Neural cell (in vitro differentiated cells): ENCODE measurements at regions not wholly inside any gene's neighbourhood (a gene's known extent, or its start where the extent isn't known, plus 50 kb on each side); places are given as distances from the start of the nearest gene placed in this dataset.

Experiments
- H2AFZ ChIP-seq: fragments of 200-600, 300-800 bp; sonication (generic), shearing (Covaris generic); 2 replicates; pipeline ENCODE4 v1.6.0; 2014; ENCODE audit warnings: low read depth, mild to moderate bottlenecking, antibody characterized with exemption, low read length, moderate library complexity
- H3F3A ChIP-seq: fragments of 200-600 bp; shearing (Covaris generic); 2 replicates; pipeline ENCODE4 v1.6.1; 2016; ENCODE audit warnings: mild to moderate bottlenecking, moderate library complexity, mixed read lengths, antibody characterized with exemption, low read length; ENCODE audit not compliant: insufficient read depth, poor library complexity, severe bottlenecking
- H3K27ac ChIP-seq: fragments of 200-600, 300-800 bp; sonication (generic), shearing (Covaris generic); 2 replicates; pipeline ENCODE4 v1.5.1; 2014; ENCODE audit warnings: mild to moderate bottlenecking, low read length, moderate library complexity
- H3K27me3 ChIP-seq: fragments of 300-800, 200-600 bp; sonication (generic), shearing (Covaris generic); 2 replicates; pipeline ENCODE4 v1.6.0; 2014; ENCODE audit warnings: mild to moderate bottlenecking, low read depth, low read length, moderate library complexity; ENCODE audit not compliant: insufficient read depth
- H3K36me3 ChIP-seq: fragments of 300-800, 200-600 bp; sonication (generic), shearing (Covaris generic); 2 replicates; pipeline ENCODE4 v1.5.1; 2014; ENCODE audit warnings: mild to moderate bottlenecking, antibody characterized with exemption, low read length, moderate library complexity; ENCODE audit not compliant: insufficient read depth
- H3K4me2 ChIP-seq: fragments of 300-800, 200-600 bp; sonication (generic), shearing (Covaris generic); 2 replicates; pipeline ENCODE4 v1.6.0; 2014; ENCODE audit warnings: mild to moderate bottlenecking, low read length
- H3K4me3 ChIP-seq: fragments of 300-800, 200-600 bp; sonication (generic), shearing (Covaris generic); 2 replicates; pipeline ENCODE4 v1.5.1; 2014; ENCODE audit warnings: mild to moderate bottlenecking, low read length, moderate library complexity
- H3K79me2 ChIP-seq: fragments of 200-600 bp; shearing (Covaris generic); replicated peaks from 2 replicates; pipeline ENCODE4 v1.6.0; 2014; ENCODE audit warnings: mild to moderate bottlenecking, low read length, moderate library complexity; ENCODE audit not compliant: insufficient read depth
- H3K9ac ChIP-seq: fragments of 300-800, 200-600 bp; sonication (generic), shearing (Covaris generic); 2 replicates; pipeline ENCODE4 v1.6.1; 2016; ENCODE audit warnings: mild to moderate bottlenecking, low read length, mixed read lengths
- H3K9me2 ChIP-seq: fragments of 200-600 bp; shearing (Covaris generic); 2 replicates; pipeline ENCODE4 v1.6.1; 2016; ENCODE audit warnings: mild to moderate bottlenecking, low read length, mixed read lengths; ENCODE audit not compliant: insufficient read depth
- H3K9me3 ChIP-seq: fragments of 200-600, 300-800 bp; sonication (generic), shearing (Covaris generic); 2 replicates; pipeline ENCODE4 v1.6.1; 2016; ENCODE audit warnings: mild to moderate bottlenecking, mixed run types, low read length, moderate library complexity, mixed read lengths
- H4K20me1 ChIP-seq: fragments of 200-600 bp; shearing (Covaris generic); 2 replicates; pipeline ENCODE4 v1.6.1; 2016; ENCODE audit warnings: mild to moderate bottlenecking, mixed run types; ENCODE audit not compliant: insufficient read depth
- CTCF ChIP-seq: fragments of 450-650 bp; IDR thresholded peaks from 2 replicates; pipeline ENCODE4 v1.5.1; 2014; ENCODE audit warnings: antibody characterized with exemption, mild to moderate bottlenecking, moderate library complexity; ENCODE audit not compliant: poor library complexity, severe bottlenecking
- EP300 ChIP-seq: fragments of 450-650 bp; conservative IDR thresholded peaks from 2 replicates; pipeline ENCODE4 v1.6.1; 2014; ENCODE audit warnings: antibody characterized with exemption, mild to moderate bottlenecking, moderate library complexity; ENCODE audit not compliant: poor library complexity, severe bottlenecking
- EZH2 ChIP-seq: fragments of 200-600, 300-800 bp; shearing (Covaris generic), sonication (generic); IDR thresholded peaks from 2 replicates; pipeline ENCODE4 v1.6.1; 2014; ENCODE audit warnings: antibody characterized with exemption, low read length, borderline replicate concordance, mild to moderate bottlenecking; ENCODE audit not compliant: insufficient read depth, poor library complexity, severe bottlenecking
- MXI1 ChIP-seq: fragments of 450-650 bp; conservative IDR thresholded peaks from 2 replicates; pipeline ENCODE4 v1.6.1; 2014; ENCODE audit warnings: antibody characterized with exemption, mild to moderate bottlenecking; ENCODE audit not compliant: poor library complexity, severe bottlenecking
- POLR2AphosphoS5 ChIP-seq: IDR thresholded peaks from 2 replicates; pipeline ENCODE4 v1.6.1; 2012
- RAD21 ChIP-seq: fragments of 450-650 bp; conservative IDR thresholded peaks from 2 replicates; pipeline ENCODE4 v1.6.1; 2014; ENCODE audit warnings: antibody characterized with exemption, mild to moderate bottlenecking, moderate library complexity
- REST ChIP-seq: IDR thresholded peaks from 2 replicates; pipeline ENCODE4 v1.6.1; 2012; ENCODE audit warnings: borderline replicate concordance
- SMC3 ChIP-seq: fragments of 450-650 bp; conservative IDR thresholded peaks from 2 replicates; pipeline ENCODE4 v1.6.1; 2014; ENCODE audit warnings: antibody characterized with exemption, mild to moderate bottlenecking, moderate library complexity; ENCODE audit not compliant: poor library complexity
- TAF1 ChIP-seq: IDR thresholded peaks from 2 replicates; pipeline ENCODE4 v1.6.1; 2012; ENCODE audit warnings: low read depth

DNA sequence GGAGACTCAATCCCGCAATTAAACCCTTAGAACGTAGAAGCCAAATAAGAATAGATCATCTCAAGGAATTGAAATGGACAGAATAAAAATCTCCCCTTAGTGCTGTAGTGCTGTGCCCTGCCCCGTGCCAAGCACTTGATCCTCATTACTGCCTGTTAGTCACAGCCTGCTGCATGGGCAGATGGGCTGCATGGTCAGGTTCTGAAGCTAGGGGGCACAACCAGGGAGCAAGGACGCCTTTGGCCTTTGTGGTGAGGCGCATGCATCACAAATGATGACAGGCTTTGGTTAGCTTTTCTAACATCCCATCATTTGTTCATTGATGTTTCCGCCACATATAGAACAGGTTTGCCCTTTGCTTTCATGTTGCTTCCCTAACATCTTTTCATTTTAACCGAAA, 336.3 kb upstream of the ADAMTS9 start:
- H3K9ac ChIP-seq: no peak overlapping the region
- H3K79me2 ChIP-seq: no peaks in the 10 kb centered on the region
- H4K20me1 ChIP-seq: no peaks in the 10 kb centered on the region
- H3K9me2 ChIP-seq: no peaks in the 10 kb centered on the region
- no peaks in the 10 kb centered on the region for H3K9me3 ChIP-seq
- TF ChIP-seq RAD21 (no peak), REST (no peak)
- H3K4me3 ChIP-seq: no peak overlapping the region
- H3F3A ChIP-seq: no peaks in the 10 kb centered on the region
- no peaks in the 10 kb centered on the region for H3K36me3 ChIP-seq
- no peak overlapping the region for H3K27ac ChIP-seq
- H2AFZ ChIP-seq: no peak overlapping the region
- H3K27me3 ChIP-seq: no peaks in the 10 kb centered on the region
- H3K4me2 ChIP-seq: no peak overlapping the region

- H3K27me3 ChIP-seq: no peaks in the 10 kb centered on the region
- peak overlapping the region; percentile 9 for H3K4me2 ChIP-seq
- no peaks in the 10 kb centered on the region for H4K20me1 ChIP-seq
- no peak overlapping the region for H3K9ac ChIP-seq
- H3F3A ChIP-seq: no peaks in the 10 kb centered on the region
- no peaks in the 10 kb centered on the region for H3K9me3 ChIP-seq
- H3K4me3 ChIP-seq: no peak overlapping the region
- H3K36me3 ChIP-seq: no peaks in the 10 kb centered on the region
- H3K79me2 ChIP-seq: no peaks in the 10 kb centered on the region
- no peak overlapping the region for H3K27ac ChIP-seq
- no peak for TF ChIP-seq TAF1
- no peak for TF ChIP-seq CTCF
- TF ChIP-seq EZH2: no peak
- no peak for TF ChIP-seq SMC3
- TF ChIP-seq REST: no peak
- no peak for TF ChIP-seq MXI1
- TF ChIP-seq POLR2AphosphoS5: no peak
- TF ChIP-seq RAD21: no peak
- TF ChIP-seq EP300: no peak
- no peak overlapping the region for H2AFZ ChIP-seq
- no peaks in the 10 kb centered on the region for H3K9me2 ChIP-seq
Measured at GRCh38 chr3:65020281-65021160, 332.7 kb upstream of the ADAMTS9 start.
